A673 (cell line): ENCODE measurements at regions not wholly inside any gene's neighbourhood (a gene's known extent, or its start where the extent isn't known, plus 50 kb on each side); places are given as distances from the start of the nearest gene placed in this dataset.

Experiments
- BruUV-seq: library from RNA; stranded (reverse); fragments of 400-500 nt; replicated peaks from 2 replicates; lab custom pipeline; 2021; lab: Mats Ljungman, UMichigan
- CTCF ChIA-PET: fragments of 300-600 bp; sonication (Branson Sonifier 250); formaldehyde crosslinking; loops from one replicate; lab custom pipeline; 2022; ENCODE audit warnings: antibody characterized with exemption; lab: Charles Lee
- POLR2A ChIA-PET: fragments of 300-600 bp; sonication (Branson Sonifier 250); formaldehyde crosslinking; loops from one replicate; lab custom pipeline; 2022; ENCODE audit warnings: antibody characterized with exemption; ENCODE audit not compliant: low non-redundant PET; lab: Charles Lee
- DNase-seq: peaks from one replicate; pipeline ENCODE4 v3.0.0-alpha.2; 2015; ENCODE audit warnings: low spot score
- H3K27ac ChIP-seq: fragments of 200-600 bp; sonication (generic); 2 replicates; pipeline ENCODE4 v1.5.1; 2016; ENCODE audit warnings: mixed run types, low read depth, mild to moderate bottlenecking, mixed read lengths, antibody characterized with exemption, low read length; ENCODE audit not compliant: poor library complexity, severe bottlenecking
- H3K27me3 ChIP-seq: fragments of 200-600 bp; sonication (generic); replicated peaks from 2 replicates; pipeline ENCODE4 v1.6.1; 2017; ENCODE audit warnings: mixed run types, low read depth, mild to moderate bottlenecking, mixed read lengths, antibody characterized with exemption, low read length; ENCODE audit not compliant: insufficient read depth, poor library complexity
- H3K36me3 ChIP-seq: fragments of 200-600 bp; sonication (generic); 2 replicates; pipeline ENCODE4 v1.6.1; 2016; ENCODE audit warnings: mixed run types, mild to moderate bottlenecking, mixed read lengths, antibody characterized with exemption, low read length; ENCODE audit not compliant: insufficient read depth, poor library complexity, severe bottlenecking
- H3K4me1 ChIP-seq: fragments of 200-600 bp; sonication (generic); 2 replicates; pipeline ENCODE4 v1.6.1; 2017; ENCODE audit warnings: mixed run types, mild to moderate bottlenecking, mixed read lengths, antibody characterized with exemption, low read length; ENCODE audit not compliant: insufficient read depth, poor library complexity, severe bottlenecking
- H3K4me3 ChIP-seq: fragments of 200-600 bp; sonication (generic); 2 replicates; pipeline ENCODE4 v1.5.1; 2016; ENCODE audit warnings: low read depth, mixed run types, mild to moderate bottlenecking, mixed read lengths, low read length; ENCODE audit not compliant: poor library complexity, severe bottlenecking
- H3K9me3 ChIP-seq: fragments of 200-600 bp; sonication (generic); 2 replicates; pipeline ENCODE4 v1.6.1; 2016; ENCODE audit warnings: mixed run types, low read depth, mild to moderate bottlenecking, mixed read lengths, antibody characterized with exemption, low read length; ENCODE audit not compliant: poor library complexity, severe bottlenecking
- CTCF ChIP-seq: fragments of 300-800, 200-600 bp; sonication (generic); conservative IDR thresholded peaks from 2 replicates; pipeline ENCODE4 v1.5.1; 2017; ENCODE audit warnings: low read depth, mild to moderate bottlenecking, antibody characterized with exemption, low read length, moderate library complexity, mixed read lengths
- EZH2 ChIP-seq: fragments of 200-600 bp; sonication (generic); IDR thresholded peaks from 2 replicates; pipeline ENCODE4 v1.6.1; 2017; ENCODE audit warnings: borderline replicate concordance, low read depth, mild to moderate bottlenecking, mixed read lengths, antibody characterized with exemption, low read length; ENCODE audit not compliant: poor library complexity, severe bottlenecking
- intact Hi-C: fragments of 100-400 bp; cut with micrococcal nuclease; formaldehyde crosslinking; loops from one replicate; pipeline ENCODE4 v1.10.0; 2022; ENCODE audit not compliant: unreplicated experiment

GRCh38 chr18:6553234-6553900, 138.7 kb upstream of the L3MBTL4 start:
- no peak overlapping the region for H3K27ac ChIP-seq
- DNase-seq = no peak
- ChIA-PET POLR2A (no interaction called here), CTCF (no interaction called here)
- no peaks in the 10 kb centered on the region for H3K27me3 ChIP-seq
- no TSS peak for BruUV-seq
- H3K36me3 ChIP-seq = no peaks in the 10 kb centered on the region
- H3K4me1 ChIP-seq = no peaks in the 10 kb centered on the region
- H3K9me3 ChIP-seq = peaks cover 47% of the 10 kb centered on the region
- no peak overlapping the region for H3K4me3 ChIP-seq
- intact Hi-C loops = no loop called here
- no peak for TF ChIP-seq EZH2
- no peak for TF ChIP-seq CTCF

GRCh38 chr18:6557057-6557769, 142.5 kb upstream of the L3MBTL4 start:
- no peaks in the 10 kb centered on the region for H3K36me3 ChIP-seq
- H3K4me3 ChIP-seq = no peak overlapping the region
- DNase-seq = no peak
- H3K27ac ChIP-seq = no peak overlapping the region
- TF ChIP-seq CTCF = no peak
- TF ChIP-seq EZH2 = no peak
- intact Hi-C loops = no loop called here
- no TSS peak for BruUV-seq
- peaks cover 33% of the 10 kb centered on the region for H3K9me3 ChIP-seq
- no peaks in the 10 kb centered on the region for H3K27me3 ChIP-seq
- ChIA-PET CTCF (no interaction called here), POLR2A (no interaction called here)
- no peaks in the 10 kb centered on the region for H3K4me1 ChIP-seq

GRCh38 chr18:6557770-6558248, 143.1 kb upstream of the L3MBTL4 start:
- Histone ChIP-seq H3K4me1 (no peaks in the 10 kb centered on the region), H3K9me3 (peaks cover 27% of the 10 kb centered on the region), H3K27ac (no peak overlapping the region), H3K36me3 (no peaks in the 10 kb centered on the region), H3K27me3 (no peaks in the 10 kb centered on the region), H3K4me3 (no peak overlapping the region)
- no TSS peak for BruUV-seq
- TF ChIP-seq CTCF (no peak), EZH2 (no peak)
- no peak for DNase-seq
- CTCF ChIA-PET = no interaction called here
- POLR2A ChIA-PET = no interaction called here
- intact Hi-C loops = no loop called here
